AG04450 (cell line): ENCODE measurements at regions not wholly inside any gene's neighbourhood (a gene's known extent, or its start where the extent isn't known, plus 50 kb on each side); places are given as distances from the start of the nearest gene placed in this dataset.
"Not testable (repeated sequence)": the region's sequence is repeated elsewhere in the genome, so short reads cannot be mapped to it uniquely, and the experiment has no call there.

Experiments used
- CTCF ChIA-PET: fragments of 300-600, 350-600 bp; formaldehyde crosslinking; extraction: SDS; loops from one replicate; lab custom pipeline; 2022; ENCODE audit warnings: antibody characterized with exemption, inconsistent platforms; lab: Charles Lee
- POLR2A ChIA-PET: fragments of 350-600 bp; formaldehyde crosslinking; extraction: SDS; loops from one replicate; lab custom pipeline; 2021; ENCODE audit warnings: antibody characterized with exemption, inconsistent platforms; lab: Yijun Ruan, JAX
- DNase-seq: peaks from one replicate; pipeline ENCODE4 v3.0.0-alpha.2; 2011; ENCODE audit warnings: low read depth, low spot score
- H3K27ac ChIP-seq: one replicate; pipeline ENCODE4 v1.5.1; 2012; ENCODE audit warnings: low read depth, low read length, control low read depth
- H3K27me3 ChIP-seq: one replicate; pipeline ENCODE4 v1.6.0; 2012; ENCODE audit warnings: low read length; ENCODE audit not compliant: control insufficient read depth, insufficient read depth
- H3K4me3 ChIP-seq: 2 replicates; pipeline ENCODE4 v1.5.1; 2011; ENCODE audit warnings: mild to moderate bottlenecking, low read depth, low read length, control low read depth
- H3K9me3 ChIP-seq: 2 replicates; pipeline ENCODE4 v1.5.1; 2012; ENCODE audit warnings: low read length; ENCODE audit not compliant: control insufficient read depth, insufficient read depth
- CTCF ChIP-seq: IDR thresholded peaks from 2 replicates; pipeline ENCODE4 v1.5.1; 2011; ENCODE audit warnings: low read depth, low read length, control low read depth, inconsistent platforms

GRCh38 chr2:224121406-224122067, 82.5 kb upstream of the SERPINE2 start:
- Histone ChIP-seq H3K27ac (no peak overlapping the region), H3K9me3 (peaks cover 6% of the 10 kb centered on the region), H3K4me3 (no peak overlapping the region), H3K27me3 (peaks cover 3% of the 10 kb centered on the region)
- CTCF ChIA-PET: no interaction called here
- no peak for DNase-seq
- POLR2A ChIA-PET: no interaction called here
- TF ChIP-seq CTCF: no peak

- ChIA-PET CTCF (interaction anchor here (0.8 kb wide), 1 partner anchor 127 kb away, joined by 3 read pairs; no protein-coding TSS in a partner anchor), POLR2A (no interaction called here)
- H3K9me3 ChIP-seq: peaks cover 5% of the 10 kb centered on the region
- no peak for DNase-seq
- H3K4me3 ChIP-seq: no peak overlapping the region
- no peak overlapping the region for H3K27ac ChIP-seq
- TF ChIP-seq CTCF: no peak
- H3K27me3 ChIP-seq: peaks cover 3% of the 10 kb centered on the region
Measured at GRCh38 chr2:224120986-224121385, 81.9 kb upstream of the SERPINE2 start.

DNA sequence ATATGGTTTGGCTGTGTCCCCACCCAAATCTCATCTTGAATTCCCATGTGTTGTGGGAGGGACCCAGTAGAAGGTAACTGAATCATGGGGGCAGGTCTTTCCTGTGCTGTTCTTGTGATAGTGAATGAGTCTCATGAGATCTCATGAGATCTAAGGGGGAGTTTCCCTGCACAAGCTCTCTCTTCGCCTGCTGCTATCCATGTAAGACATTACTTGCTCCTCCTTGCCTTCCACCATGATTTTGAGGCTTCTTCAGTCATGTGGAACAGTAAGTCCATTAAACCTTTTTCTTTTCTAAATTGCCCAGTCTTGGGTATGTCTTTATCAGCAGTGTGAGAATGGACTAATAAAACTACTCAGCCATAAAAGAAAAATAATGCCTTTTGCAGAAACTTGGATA, 80.8 kb upstream of the SERPINE2 start:
- POLR2A ChIA-PET: not testable (repeated sequence)
- CTCF ChIA-PET: interaction anchor here (0.8 kb wide), 1 partner anchor 126 kb away, joined by 3 read pairs; no protein-coding TSS in a partner anchor

DNA sequence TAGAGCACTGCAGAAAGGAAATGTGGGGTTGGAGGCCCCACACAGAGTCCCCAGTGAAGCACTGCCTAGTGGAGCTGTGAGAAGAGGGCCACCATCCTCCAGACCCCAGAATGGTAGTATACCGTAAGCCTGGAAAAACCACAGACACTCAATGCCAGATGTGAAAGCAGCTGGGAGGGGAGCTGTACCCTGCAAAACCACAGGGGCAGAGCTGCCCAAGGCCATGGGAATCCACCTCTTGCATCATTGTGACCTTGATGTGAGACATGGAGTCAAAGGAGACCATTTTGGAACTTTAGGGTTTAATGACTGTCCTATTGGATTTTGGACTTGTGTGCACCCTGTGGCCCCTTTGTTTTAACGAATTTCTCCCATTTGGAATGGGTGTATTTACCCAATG, 75.3 kb upstream of the SERPINE2 start:
- Histone ChIP-seq H3K27me3 (no peaks in the 10 kb centered on the region), H3K9me3 (no peaks in the 10 kb centered on the region), H3K4me3 (no peak overlapping the region), H3K27ac (no peak overlapping the region)
- POLR2A ChIA-PET: no interaction called here
- TF ChIP-seq CTCF: no peak
- no peak for DNase-seq
- CTCF ChIA-PET: no interaction called here

More for the DNA sequence above, 80.8 kb upstream of the SERPINE2 start:
- H3K4me3 ChIP-seq, H3K9me3 ChIP-seq, H3K27me3 ChIP-seq, DNase-seq, H3K27ac ChIP-seq: not testable (repeated sequence)

- H3K27ac ChIP-seq, DNase-seq, H3K9me3 ChIP-seq, H3K27me3 ChIP-seq, H3K4me3 ChIP-seq, POLR2A ChIA-PET, CTCF ChIA-PET: not testable (repeated sequence)
Measured at GRCh38 chr2:224113930-224114329, 74.8 kb upstream of the SERPINE2 start.

- no peak overlapping the region for H3K4me3 ChIP-seq
- H3K9me3 ChIP-seq: no peaks in the 10 kb centered on the region
- H3K27ac ChIP-seq: peak overlapping the region; percentile 11
- no peak for TF ChIP-seq CTCF
- CTCF ChIA-PET: interaction anchor here (0.6 to 2.6 kb wide), 3 partner anchors 69 to 171 kb away, joined by 3 to 9 read pairs (median 3); no protein-coding TSS in a partner anchor
- H3K27me3 ChIP-seq: no peaks in the 10 kb centered on the region
- POLR2A ChIA-PET: interaction anchor here (0.6 kb wide), 1 partner anchor 129 kb away, joined by 3 read pairs; no protein-coding TSS in a partner anchor
- no peak for DNase-seq
Measured at GRCh38 chr2:224111576-224111975, 72.5 kb upstream of the SERPINE2 start.
